Urothelium cell line (cell line): ENCODE measurements at regions not wholly inside any gene's neighbourhood (a gene's known extent, or its start where the extent isn't known, plus 50 kb on each side); places are given as distances from the start of the nearest gene placed in this dataset.
A peak's percentile ranks its signal among the peaks of the same experiment; 100 is the strongest.

ENCODE experiments used
- DNase-seq: peaks from one replicate; pipeline ENCODE4 v3.0.0; 2011; ENCODE audit warnings: low spot score, mixed read lengths
- FAIRE-seq: peaks from 2 replicates; lab custom pipeline; 2011; peaks lifted over from hg19 to GRCh38; lab: Jason Lieb, UNC

DNA sequence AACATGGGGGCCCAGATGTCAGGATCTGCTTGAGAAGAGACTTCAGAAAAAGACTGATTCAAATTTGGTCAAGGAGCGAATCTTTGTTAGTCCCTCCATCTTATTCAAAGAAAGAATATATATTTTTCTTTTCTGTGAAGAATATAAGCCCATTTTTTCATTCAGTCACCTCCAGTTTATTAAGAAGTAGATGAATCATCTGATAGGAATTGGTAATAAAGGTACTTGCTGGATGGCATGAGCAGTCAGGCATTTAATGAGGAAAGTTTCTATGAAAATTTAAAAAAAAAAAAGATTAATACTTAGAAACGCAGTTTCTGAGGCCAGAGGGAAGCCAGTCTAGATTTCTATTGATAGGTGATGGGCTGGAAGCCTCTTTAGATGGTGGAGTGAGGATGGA is 373.1 kb upstream of the SMC2 start:
- DNase-seq (no peak), FAIRE-seq (no peak)

- DNase-seq, result no peak
- FAIRE-seq, result no peak
Observed at GRCh38 chr9:103730866-103731265, 363.2 kb upstream of the SMC2 start.

- DNase-seq (no peak), FAIRE-seq (no peak)
Observed at GRCh38 chr9:103731541-103731940, 362.6 kb upstream of the SMC2 start.

- DNase-seq (no peak), FAIRE-seq (no peak)
Observed at GRCh38 chr9:103734471-103734870, 359.6 kb upstream of the SMC2 start.

DNA sequence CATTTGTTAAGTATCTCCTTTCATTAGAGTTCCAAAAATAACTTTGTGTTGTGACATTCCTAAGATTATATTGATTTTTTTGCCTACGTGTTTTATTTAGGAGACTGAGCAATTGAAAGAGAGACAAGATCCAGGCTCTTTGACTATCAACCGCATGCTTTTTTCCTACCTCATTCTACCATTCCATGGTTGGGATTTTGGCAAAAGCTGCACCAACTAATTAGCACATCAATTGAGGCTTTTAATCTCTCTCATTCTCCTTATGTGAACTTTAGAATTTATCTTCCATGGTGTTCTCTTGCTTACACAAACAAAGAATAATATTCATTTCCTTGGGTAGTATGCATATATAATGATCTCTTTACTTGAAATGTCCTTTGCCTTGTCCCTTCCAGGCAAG is 338.7 kb upstream of the SMC2 start:
- no peak for FAIRE-seq
- no peak for DNase-seq

- no peak for FAIRE-seq
- DNase-seq, result no peak
Observed at GRCh38 chr9:103755986-103756385, 338.1 kb upstream of the SMC2 start.

GRCh38 chr9:103757062-103757461 is 337.0 kb upstream of the SMC2 start:
- FAIRE-seq, result no peak
- no peak for DNase-seq

- FAIRE-seq, result no peak
- DNase-seq, result no peak
Observed at GRCh38 chr9:103761466-103761865, 332.6 kb upstream of the SMC2 start.

DNA sequence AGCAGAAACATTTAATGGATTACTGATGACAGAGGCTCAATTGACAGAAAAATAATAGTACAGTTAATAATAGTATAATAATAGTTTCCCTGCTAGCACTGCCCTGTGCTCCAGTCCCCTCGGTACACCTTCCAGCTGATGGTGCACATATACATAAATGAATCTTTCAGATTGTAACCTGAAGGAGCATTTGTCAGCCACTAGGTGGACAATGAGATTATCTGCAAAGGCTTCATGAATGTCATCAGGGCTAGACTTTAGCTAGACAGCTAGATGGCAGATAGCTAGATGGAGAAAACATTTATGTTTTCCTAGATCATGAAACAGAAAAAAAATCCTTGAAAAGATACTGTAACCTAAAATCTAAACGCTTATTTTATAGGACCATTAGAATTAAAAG is 304.4 kb upstream of the SMC2 start:
- DNase-seq (peak; percentile 10), FAIRE-seq (no peak)

DNA sequence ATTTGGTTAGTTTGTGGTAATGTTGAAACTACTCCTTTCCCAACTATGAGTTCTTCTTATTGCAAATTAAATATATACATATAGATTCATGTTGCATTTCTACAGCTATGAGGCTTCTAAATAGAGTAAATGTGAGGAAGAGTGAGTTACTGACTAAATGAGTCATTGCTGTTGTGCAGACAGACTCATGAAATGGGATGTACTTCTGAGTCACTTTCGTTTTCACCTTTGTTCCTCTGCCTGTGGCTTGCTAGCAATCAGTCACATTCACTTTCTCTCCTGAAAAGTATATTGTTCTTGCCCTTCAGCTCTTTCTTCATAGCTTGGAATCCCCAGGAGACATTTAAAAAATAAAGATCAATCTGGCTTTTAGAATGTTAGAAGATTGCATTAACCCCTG is 295.5 kb upstream of the SMC2 start:
- DNase-seq (peak; percentile 62), FAIRE-seq (peak; percentile 76)

DNA sequence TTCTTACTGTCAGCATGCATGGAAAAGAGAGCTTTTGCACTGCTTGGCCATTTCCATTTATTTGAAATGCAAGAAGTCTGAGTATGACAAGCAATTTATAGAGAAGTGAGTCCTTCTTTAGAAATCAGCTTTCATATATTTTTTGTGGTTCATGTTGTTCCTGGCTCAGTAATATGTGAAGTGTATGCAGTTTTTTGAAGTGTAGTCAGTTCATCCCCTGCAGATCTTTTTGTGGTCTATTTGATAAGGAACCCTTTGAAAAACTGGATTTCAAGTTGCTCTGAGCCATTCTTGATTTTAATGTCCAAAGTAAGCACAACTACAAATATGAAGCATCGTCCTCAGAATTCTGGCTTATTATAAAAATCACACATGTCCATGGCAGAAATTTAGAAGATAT is 294.1 kb upstream of the SMC2 start:
- no peak for FAIRE-seq
- DNase-seq, result no peak

DNA sequence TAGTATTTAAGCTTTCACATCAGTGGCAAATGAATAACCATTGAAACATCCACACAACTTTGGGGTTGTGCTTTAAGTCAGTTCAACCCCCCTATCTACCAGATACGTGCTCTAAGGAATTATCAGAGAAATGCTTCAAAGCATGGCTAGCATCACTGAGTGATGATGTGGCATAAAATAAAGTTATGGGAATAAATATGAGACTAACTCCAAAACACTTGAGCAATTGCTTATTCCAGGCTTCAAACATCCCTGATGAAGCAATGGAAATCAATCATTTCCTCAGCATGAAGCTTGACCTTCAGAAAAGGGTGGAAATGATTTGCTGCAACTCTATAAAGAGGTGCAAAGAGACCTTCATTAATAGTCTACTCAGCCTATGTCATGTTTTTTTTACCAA is 292.0 kb upstream of the SMC2 start:
- no peak for DNase-seq
- no peak for FAIRE-seq

GRCh38 chr9:103803245-103803644 is 290.9 kb upstream of the SMC2 start:
- peak; percentile 5 for FAIRE-seq

GRCh38 chr9:103804077-103804735 is 289.9 kb upstream of the SMC2 start:
- no peak for FAIRE-seq

More at GRCh38 chr9:103803245-103803644, 290.9 kb upstream of the SMC2 start:
- DNase-seq, result no peak

DNA sequence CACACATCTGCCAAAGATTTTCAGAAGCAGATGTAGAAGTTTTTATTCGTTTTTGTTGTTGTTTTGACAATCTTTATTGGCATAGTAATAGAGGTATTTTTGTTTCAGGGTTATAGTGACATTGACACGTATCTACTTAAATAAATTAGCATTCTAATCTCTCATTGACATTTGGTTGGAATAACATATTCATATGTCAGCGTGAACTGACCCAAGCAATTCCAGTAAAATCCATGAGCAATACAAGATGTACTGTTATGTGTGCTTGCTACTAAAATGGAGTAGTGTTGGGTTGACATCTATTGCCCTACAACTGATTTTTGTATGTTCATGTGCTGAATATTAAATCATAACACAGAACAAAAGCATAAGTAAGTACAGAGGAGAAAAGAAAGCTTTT is 284.4 kb upstream of the SMC2 start:
- DNase-seq (no peak), FAIRE-seq (no peak)

More at GRCh38 chr9:103804077-103804735, 289.9 kb upstream of the SMC2 start:
- peak; percentile 52 for DNase-seq

DNA sequence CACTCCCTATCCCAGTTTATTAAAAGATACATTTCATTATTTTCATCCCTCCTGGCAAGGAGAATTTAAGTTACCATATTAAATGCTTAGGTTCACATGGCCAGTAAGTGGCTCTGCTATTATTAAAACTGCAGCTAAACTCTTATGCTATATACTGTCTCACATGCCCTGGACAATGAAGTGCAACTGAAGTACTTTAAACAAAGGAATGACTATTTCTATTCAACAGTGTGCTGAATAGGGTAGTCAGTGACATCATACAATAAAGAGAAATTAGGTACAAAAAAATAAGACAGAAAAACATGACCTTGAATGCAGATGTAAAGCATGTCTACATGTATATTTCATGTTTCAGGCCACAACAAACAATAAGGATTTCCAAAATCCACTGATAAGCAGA is 282.6 kb upstream of the SMC2 start:
- no peak for FAIRE-seq
- DNase-seq, result no peak

GRCh38 chr9:103816146-103816545 is 278.0 kb upstream of the SMC2 start:
- FAIRE-seq (no peak), DNase-seq (no peak)

DNA sequence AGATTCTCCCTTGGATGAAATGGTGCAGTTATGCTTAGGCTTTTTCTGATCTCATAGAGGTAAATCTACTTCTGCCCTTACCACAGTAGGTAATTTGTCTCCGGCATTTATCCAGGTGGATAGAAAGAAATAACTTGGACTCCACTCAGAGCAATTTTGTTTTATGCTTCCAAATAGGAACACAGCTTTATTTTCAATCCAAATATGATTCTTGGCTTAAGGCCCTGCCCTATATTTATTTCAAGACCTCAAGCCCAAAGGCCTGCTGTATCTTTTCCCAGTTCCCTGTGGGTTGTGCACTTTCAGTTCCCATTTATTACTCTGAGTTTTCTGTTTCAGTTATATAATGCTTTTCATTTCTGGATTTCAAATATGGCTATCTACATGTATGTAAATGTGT is 274.2 kb upstream of the SMC2 start:
- FAIRE-seq (no peak), DNase-seq (no peak)

GRCh38 chr9:103821115-103821514 is 273.0 kb upstream of the SMC2 start:
- no peak for FAIRE-seq
- no peak for DNase-seq

GRCh38 chr9:103837940-103838339 is 256.2 kb upstream of the SMC2 start:
- DNase-seq, result no peak
- no peak for FAIRE-seq

DNA sequence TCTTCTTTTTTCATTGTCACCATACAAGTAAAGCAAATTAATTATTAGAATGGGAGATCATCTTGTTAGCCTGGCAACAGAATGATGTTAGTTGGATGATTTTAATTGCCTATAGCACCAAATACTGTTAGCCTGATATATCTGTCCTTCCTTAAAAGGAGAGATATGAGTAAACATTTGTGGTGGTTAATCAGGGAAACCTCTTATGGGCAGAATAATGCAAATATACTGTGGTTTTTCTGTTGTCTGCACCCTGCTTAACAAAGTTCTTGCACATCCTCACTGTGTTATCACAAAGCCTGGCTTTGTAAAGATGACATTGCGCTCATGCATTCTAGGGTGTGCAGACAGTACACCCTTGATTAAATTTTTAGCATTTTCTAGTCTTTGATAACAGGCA is 254.9 kb upstream of the SMC2 start:
- DNase-seq (no peak), FAIRE-seq (no peak)

GRCh38 chr9:103867886-103868285 is 226.2 kb upstream of the SMC2 start:
- DNase-seq (no peak), FAIRE-seq (no peak)

DNA sequence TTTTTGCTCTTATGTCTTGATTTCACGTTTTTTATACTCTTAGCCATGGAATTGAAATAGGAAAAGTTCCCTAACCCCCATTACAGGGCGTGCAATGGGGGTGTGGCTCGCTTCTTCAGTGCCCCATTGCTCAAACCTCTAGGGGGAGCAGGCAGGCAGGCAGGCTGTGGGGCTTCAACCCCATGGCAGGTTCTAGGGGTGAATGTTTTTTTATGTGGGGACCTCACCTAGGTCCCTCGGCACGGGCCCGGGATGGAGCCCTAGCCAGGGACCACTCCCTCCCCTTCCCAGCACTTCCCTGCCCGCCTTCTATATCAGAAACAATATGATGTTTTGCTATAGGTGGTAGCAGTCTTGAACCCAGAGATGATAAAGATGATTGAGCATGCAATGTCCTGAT is 221.3 kb upstream of the SMC2 start:
- no peak for FAIRE-seq
- DNase-seq, result no peak
